Stomach (tissue), 8 donors: ENCODE measurements at regions not wholly inside any gene's neighbourhood (a gene's known extent, or its start where the extent isn't known, plus 50 kb on each side); places are given as distances from the start of the nearest gene placed in this dataset.

ENCODE experiments used
- DNase-seq, 2 donors: peaks; one replicate each; pipeline versions ENCODE4 v3.0.0 to v3.0.0-alpha.2; 2013 to 2019
- H3K27ac ChIP-seq, 5 donors: fragments of 200-600 bp in 4 of 5; sonication (generic) in 4 of 5; one replicate each; pipeline ENCODE4 v1.5.1; 2013 to 2019; ENCODE audit warnings: mild to moderate bottlenecking in 1 of 5, moderate library complexity in 1 of 5
- H3K27me3 ChIP-seq, 3 donors: fragments of 200-600 bp; sonication (generic); one replicate each; pipeline ENCODE4 v1.5.1; 2017 to 2019; ENCODE audit warnings: mixed run types in 1 of 3
- H3K36me3 ChIP-seq, 4 donors: fragments of 200-600 bp; sonication (generic); 1 replicate in 3 of 4; 2 replicates in 1 of 4; pipeline ENCODE4 v1.5.1; 2016 to 2019
- H3K4me1 ChIP-seq, 4 donors: fragments of 200-600 bp; sonication (generic); one replicate each; pipeline ENCODE4 v1.5.1; 2016 to 2019
- H3K4me3 ChIP-seq, 4 donors: fragments of 200-600 bp; sonication (generic) in 3 of 4; one replicate each; pipeline ENCODE4 v1.5.1; 2016 to 2019; ENCODE audit warnings: mild to moderate bottlenecking in 1 of 4
- H3K9me3 ChIP-seq, 4 donors: fragments of 200-600 bp; sonication (generic); one replicate each; pipeline ENCODE4 v1.5.1; 2016 to 2019
- EP300 ChIP-seq: sonication (generic); formaldehyde crosslinking; IDR thresholded peaks from one replicate; pipeline ENCODE4 v1.6.1; 2017; ENCODE audit warnings: antibody characterized with exemption
- POLR2A ChIP-seq, 4 donors: fragments of 450-650 bp; IDR thresholded peaks; one replicate each; pipeline ENCODE4 v1.6.1; 2016; ENCODE audit warnings: antibody characterized with exemption in 4 of 4, control low read depth in 2 of 4, mild to moderate bottlenecking in 1 of 4, moderate library complexity in 1 of 4
- POLR2AphosphoS5 ChIP-seq, 3 donors: sonication (generic); formaldehyde crosslinking; IDR thresholded peaks; one replicate each; pipeline ENCODE4 v1.6.1; 2016; ENCODE audit warnings: antibody characterized with exemption in 3 of 3
- WGBS, 5 donors: extraction: QIAGEN DNeasy Blood & Tissue Kit in 3 of 5; methylation state at CpG; one replicate each; pipeline versions ENCODE4 v1.1.5 to v1.1.7; 2013 to 2018; 5-methylcytosine and 5-hydroxymethylcytosine counted together
- intact Hi-C: fragments of 100-400 bp; cut with DNase I; formaldehyde crosslinking; loops from one replicate; pipeline ENCODE4 v1.15.1; 2023; ENCODE audit warnings: low total_unique reads
- TF ChIP-seq, protein P1 (sequence below), 7 experiments: fragments of 450-650 bp in 4 of 7; fragments of 200-600 bp in 3 of 7; sonication (generic) in 3 of 7; IDR thresholded peaks; one replicate each; pipeline ENCODE4 v1.5.1; 2016 to 2019; ENCODE audit warnings: antibody characterized with exemption in 7 of 7, control low read depth in 2 of 7, mild to moderate bottlenecking in 1 of 7
- donor health status: healthy with polysubstance abuse.
- donor health status: Bipolar disorder and iron deficiency.
- donor health status: healthy.

GRCh38 chr14:100392356-100392755 is 69.2 kb downstream of the SLC25A47 start:
- no peak for DNase-seq
- TF ChIP-seq EP300: no peak
- no peak for TF ChIP-seq POLR2AphosphoS5 (IDR thresholded peaks at IDR 0.05)
- TF ChIP-seq, protein P1, sequence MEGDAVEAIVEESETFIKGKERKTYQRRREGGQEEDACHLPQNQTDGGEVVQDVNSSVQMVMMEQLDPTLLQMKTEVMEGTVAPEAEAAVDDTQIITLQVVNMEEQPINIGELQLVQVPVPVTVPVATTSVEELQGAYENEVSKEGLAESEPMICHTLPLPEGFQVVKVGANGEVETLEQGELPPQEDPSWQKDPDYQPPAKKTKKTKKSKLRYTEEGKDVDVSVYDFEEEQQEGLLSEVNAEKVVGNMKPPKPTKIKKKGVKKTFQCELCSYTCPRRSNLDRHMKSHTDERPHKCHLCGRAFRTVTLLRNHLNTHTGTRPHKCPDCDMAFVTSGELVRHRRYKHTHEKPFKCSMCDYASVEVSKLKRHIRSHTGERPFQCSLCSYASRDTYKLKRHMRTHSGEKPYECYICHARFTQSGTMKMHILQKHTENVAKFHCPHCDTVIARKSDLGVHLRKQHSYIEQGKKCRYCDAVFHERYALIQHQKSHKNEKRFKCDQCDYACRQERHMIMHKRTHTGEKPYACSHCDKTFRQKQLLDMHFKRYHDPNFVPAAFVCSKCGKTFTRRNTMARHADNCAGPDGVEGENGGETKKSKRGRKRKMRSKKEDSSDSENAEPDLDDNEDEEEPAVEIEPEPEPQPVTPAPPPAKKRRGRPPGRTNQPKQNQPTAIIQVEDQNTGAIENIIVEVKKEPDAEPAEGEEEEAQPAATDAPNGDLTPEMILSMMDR (IDR thresholded peaks at IDR 0.05): no peak
- no peak for TF ChIP-seq POLR2A (IDR thresholded peaks at IDR 0.05)
- 71 to 89% (median 80%) methylated on average over 11 of the region's 11 CpGs for WGBS, 5 donors

DNA sequence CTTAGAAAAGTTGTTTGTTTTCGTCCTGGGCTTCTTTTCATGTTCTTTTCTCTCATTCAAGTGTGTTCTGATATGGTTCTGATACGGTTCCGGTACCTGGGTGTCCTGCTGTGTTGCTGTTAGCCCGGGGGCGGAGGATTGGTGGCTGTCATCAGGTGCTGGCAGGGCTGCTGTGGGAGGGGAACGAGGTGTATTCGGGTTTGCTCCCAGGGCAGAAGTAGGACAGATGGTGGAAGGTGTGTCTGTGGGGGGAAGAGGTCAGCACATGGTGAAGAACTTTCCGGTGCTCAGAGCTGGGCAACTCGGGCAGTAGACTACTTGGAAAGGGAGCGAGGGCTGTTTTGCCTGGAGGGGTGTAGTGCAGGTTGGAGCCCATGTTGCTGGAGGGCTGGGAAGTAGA is 70.2 kb downstream of the SLC25A47 start:
- H3K9me3 ChIP-seq: no peaks in the 10 kb centered on the region
- no peaks in the 10 kb centered on the region for H3K27me3 ChIP-seq
- H3K36me3 ChIP-seq: no peaks in the 10 kb centered on the region
- TF ChIP-seq EP300: no peak
- TF ChIP-seq POLR2AphosphoS5 (IDR thresholded peaks at IDR 0.05): no peak
- no peak for TF ChIP-seq POLR2A (IDR thresholded peaks at IDR 0.05)
- TF ChIP-seq, protein P1 (IDR thresholded peaks at IDR 0.05): no peak
- DNase-seq: no peak
- peak overlapping the region in 1 of 5 donors; percentile 11 for H3K27ac ChIP-seq
- intact Hi-C loops: no loop called here
- 67 to 82% (median 78%) methylated on average over 10 of the region's 10 CpGs for WGBS, 5 donors
- H3K4me3 ChIP-seq: no peak overlapping the region
- peaks cover 21 to 57% (median 36%) of the 10 kb centered on the region in 4 donors for H3K4me1 ChIP-seq

More at GRCh38 chr14:100392356-100392755, 69.2 kb downstream of the SLC25A47 start:
- Histone ChIP-seq H3K27me3 (no peaks in the 10 kb centered on the region), H3K27ac (peak overlapping the region in 1 of 5 donors; percentile 3), H3K4me3 (no peak overlapping the region), H3K4me1 (peaks cover 21 to 61% (median 40%) of the 10 kb centered on the region in 4 donors), H3K9me3 (no peaks in the 10 kb centered on the region), H3K36me3 (no peaks in the 10 kb centered on the region)
- intact Hi-C loops: no loop called here

- TF ChIP-seq EP300 (no peak), POLR2AphosphoS5 (IDR thresholded peaks at IDR 0.05) (no peak), POLR2A (IDR thresholded peaks at IDR 0.05) (no peak)
- TF ChIP-seq, protein P1 (IDR thresholded peaks at IDR 0.05): no peak
- WGBS, 5 donors: 88 to 93% (median 91%) methylated on average over 11 of the region's 11 CpGs
- DNase-seq: no peak
- H3K4me1 ChIP-seq: peaks cover 17 to 55% (median 29%) of the 10 kb centered on the region in 4 donors
- H3K27me3 ChIP-seq: no peaks in the 10 kb centered on the region
- no peaks in the 10 kb centered on the region for H3K9me3 ChIP-seq
- H3K4me3 ChIP-seq: no peak overlapping the region
- no peak overlapping the region for H3K27ac ChIP-seq
- H3K36me3 ChIP-seq: no peaks in the 10 kb centered on the region
- intact Hi-C loops: no loop called here
These were observed 71.0 kb downstream of the SLC25A47 start for GRCh38 chr14:100393906-100394732.

DNA sequence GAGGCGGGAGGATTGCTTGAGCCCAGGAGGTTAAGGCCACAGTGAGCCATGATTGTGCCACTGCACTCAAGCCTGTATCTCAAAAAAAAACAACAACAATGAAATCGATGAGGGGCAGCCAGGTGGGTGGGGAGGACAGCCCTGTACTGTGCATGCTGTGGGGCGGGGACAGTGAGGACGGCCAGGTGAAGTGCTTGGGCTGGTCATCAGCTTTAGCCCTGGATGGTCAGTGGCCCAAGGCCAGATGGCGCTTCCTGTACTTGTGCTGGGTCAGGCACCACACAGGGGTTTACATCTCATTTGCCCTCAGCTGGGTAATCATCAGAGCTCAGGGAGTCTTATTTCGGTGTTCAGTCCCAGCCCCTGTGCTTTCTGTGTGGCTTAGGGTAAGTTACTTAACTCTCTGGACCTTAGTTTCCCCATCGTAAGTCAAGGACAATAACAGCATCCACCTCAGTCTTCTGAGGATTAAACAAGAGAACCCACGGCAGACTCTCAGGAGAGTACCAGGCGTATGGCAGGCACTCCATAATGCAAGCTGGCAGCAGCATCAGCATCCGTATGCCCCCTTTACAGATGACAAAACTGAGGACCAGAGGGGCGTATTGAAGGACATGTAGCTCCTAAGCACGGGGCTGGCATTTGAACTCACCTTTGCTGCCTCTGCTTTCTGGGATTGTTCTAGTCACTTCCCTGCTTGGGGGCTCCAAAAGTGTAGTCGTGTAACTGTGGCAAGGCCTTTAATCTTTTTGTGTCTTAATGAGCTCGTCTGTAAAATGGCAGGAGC is 71.9 kb downstream of the SLC25A47 start:
- H3K9me3 ChIP-seq: no peaks in the 10 kb centered on the region
- peaks cover 8 to 54% (median 22%) of the 10 kb centered on the region in 4 donors for H3K4me1 ChIP-seq
- intact Hi-C loops: no loop called here
- no peaks in the 10 kb centered on the region for H3K36me3 ChIP-seq
- 87 to 95% (median 92%) methylated on average over 13 to 14 of the region's 14 CpGs for WGBS, 5 donors
- no peak for DNase-seq
- H3K27me3 ChIP-seq: no peaks in the 10 kb centered on the region
- TF ChIP-seq, protein P1 (IDR thresholded peaks at IDR 0.05): no peak
- no peak for TF ChIP-seq POLR2A (IDR thresholded peaks at IDR 0.05)
- TF ChIP-seq POLR2AphosphoS5 (IDR thresholded peaks at IDR 0.05): no peak
- TF ChIP-seq EP300: no peak
- H3K27ac ChIP-seq: no peak overlapping the region
- H3K4me3 ChIP-seq: no peak overlapping the region
